GM21423 (cell line): ENCODE measurements at regions not wholly inside any gene's neighbourhood (a gene's known extent, or its start where the extent isn't known, plus 50 kb on each side); places are given as distances from the start of the nearest gene placed in this dataset.
"Not testable (repeated sequence)": the region's sequence is repeated elsewhere in the genome, so short reads cannot be mapped to it uniquely, and the experiment has no call there.

Source experiments
- ATAC-seq: cut with Tn5 transposase; IDR thresholded peaks from one replicate; pipeline ENCODE4 v1.9.1; 2021; ENCODE audit warnings: mild to moderate bottlenecking, moderate library complexity; ENCODE audit not compliant: unreplicated experiment

GRCh38 chrX:123788193-123788592 is 55.3 kb upstream of the THOC2 start:
- not testable (repeated sequence) for ATAC-seq

DNA sequence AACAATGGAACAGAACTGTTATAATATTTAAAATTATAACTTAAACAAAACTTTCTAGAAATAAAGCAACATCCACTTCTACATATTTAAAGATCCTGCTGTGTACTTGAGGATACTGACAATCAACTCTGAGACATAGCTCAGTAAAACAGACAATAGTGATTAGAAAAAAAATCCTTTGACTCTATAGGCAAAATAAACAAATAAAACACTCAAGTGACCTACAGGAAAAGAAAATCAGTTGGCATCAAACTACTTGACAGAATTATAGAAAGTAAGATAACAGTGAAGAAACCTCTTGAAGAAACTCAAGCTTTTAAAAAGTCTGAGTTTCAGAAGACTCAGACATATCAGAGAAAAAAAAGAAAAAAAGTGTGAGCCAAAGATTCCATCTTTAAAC is 55.9 kb upstream of the THOC2 start:
- ATAC-seq = no peak

GRCh38 chrX:123797543-123798447 is 62.1 kb upstream of the XIAP start:
- no peak for ATAC-seq

DNA sequence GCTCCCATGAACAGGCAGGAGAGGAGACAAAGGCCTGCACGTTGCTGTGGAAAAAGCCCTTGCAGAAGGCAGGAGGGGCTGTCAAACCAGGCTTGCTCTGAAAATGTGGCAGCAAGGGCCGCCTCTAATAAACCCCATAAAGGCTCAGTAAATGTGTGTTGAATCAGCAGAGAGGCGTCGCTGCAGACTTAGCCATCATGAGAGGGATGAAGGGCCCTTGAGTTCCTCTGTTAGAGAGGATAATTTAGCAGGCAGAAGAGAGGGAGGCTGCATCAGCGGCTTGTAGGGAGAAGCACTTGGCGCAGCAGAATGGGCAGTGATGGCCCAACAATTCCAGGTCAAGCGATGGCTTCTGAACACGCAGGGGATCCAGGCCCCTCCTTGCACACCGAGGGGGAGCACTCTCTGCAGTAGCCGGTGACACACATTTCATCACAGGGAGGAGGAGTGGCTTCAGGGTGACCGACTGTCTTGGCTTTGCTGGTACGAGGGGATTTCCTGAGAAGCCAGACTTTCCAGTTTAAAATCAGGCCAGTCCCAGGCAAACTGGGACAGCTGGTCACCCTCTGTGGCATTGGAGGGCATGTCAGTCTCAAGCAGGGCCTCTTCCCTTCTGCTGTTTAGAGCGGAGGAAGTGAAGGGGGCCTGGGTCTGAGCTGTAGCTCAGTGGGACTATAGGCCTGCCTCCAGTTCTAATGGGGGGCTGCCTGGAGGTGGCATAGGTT is 61.0 kb upstream of the XIAP start:
- not testable (repeated sequence) for ATAC-seq

DNA sequence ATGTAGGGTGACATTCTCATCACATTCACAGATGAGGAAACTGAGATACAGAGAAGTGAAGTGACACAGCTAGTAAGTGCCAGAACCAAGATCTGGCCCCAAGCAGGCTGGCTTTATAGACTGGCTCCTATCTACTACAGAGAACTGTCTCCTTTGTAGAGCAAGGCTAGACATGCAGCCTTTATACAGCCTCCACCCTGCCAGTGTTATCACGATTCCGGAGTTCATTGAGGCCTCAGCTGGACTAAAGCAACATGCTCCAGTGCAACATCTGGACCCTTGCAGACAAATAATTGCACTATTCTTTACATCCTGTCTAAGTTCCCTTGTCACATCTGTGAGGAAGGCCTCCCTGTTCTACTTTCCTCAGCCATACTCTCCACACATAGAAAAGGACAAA is 58.0 kb upstream of the XIAP start:
- no peak for ATAC-seq

- ATAC-seq = peak; percentile 62
These were observed 56.4 kb upstream of the XIAP start for GRCh38 chrX:123803331-123803983.

DNA sequence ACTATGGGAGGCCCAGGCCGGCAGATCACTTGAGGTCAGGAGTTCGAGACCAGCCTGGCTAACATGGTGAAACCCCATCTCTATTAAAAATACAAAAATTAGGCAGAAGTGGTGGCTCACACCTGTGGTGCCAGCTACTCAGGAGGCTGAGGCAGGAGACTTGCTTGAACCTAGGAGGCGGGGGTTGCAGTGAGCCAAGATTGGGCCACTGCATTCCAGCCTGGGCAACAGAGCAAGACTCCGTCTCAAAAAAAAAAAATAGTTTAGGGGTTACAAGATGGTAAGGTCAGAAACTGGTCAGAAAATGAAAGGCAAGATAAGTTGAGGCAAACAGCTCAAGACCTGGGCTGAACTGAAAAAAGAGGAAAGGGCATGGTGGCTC is 55.9 kb upstream of the XIAP start:
- not testable (repeated sequence) for ATAC-seq

- no peak for ATAC-seq
These were observed 51.9 kb upstream of the XIAP start for GRCh38 chrX:123807835-123808416.

DNA sequence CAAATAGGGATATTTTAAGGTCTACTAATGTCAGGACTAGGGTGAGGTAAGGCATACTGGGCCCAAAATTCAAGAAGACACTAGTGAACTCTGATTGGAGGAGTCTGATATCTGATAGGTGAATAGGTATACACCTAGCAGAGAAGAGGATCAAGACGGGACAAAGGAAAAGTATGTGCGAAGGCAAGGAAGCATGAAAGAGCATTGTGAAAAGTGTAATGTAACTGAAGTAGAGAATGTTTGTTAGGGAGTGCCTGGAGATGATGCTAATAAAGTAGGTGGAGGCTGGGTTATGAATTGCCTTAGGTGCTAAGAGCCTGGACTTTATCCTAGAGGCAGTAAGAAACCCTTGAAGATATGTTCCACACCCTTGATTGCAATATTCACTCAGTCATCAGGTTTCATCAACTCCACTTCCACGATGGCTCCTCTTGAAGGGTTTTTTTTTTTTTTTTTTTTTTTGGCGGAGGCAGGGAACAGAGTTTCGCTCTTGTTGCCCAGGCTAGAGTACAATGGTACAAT is 49.9 kb upstream of the XIAP start:
- ATAC-seq = no peak
